ENCODE measurements at regions not wholly inside any gene's neighbourhood (a gene's known extent, or its start where the extent isn't known, plus 50 kb on each side); places are given as distances from the start of the nearest gene placed in this dataset.

- TF ChIP-seq TCF4 (CRISPR knock-in tag; IDR thresholded peaks at IDR 0.05; ENCODE audit: borderline replicate concordance) = no peak
- no peak for TF ChIP-seq PATZ1 (CRISPR knock-in tag; IDR thresholded peaks at IDR 0.05; ENCODE audit: borderline replicate concordance)
- no peak for TF ChIP-seq ZNF70 (CRISPR knock-in tag; IDR thresholded peaks at IDR 0.05)
- no peak for TF ChIP-seq OSR1 (CRISPR knock-in tag; IDR thresholded peaks at IDR 0.05)
- TF ChIP-seq ESRRG (CRISPR knock-in tag; IDR thresholded peaks at IDR 0.05) = no peak
- no peak for TF ChIP-seq ZFP3 (CRISPR knock-in tag; IDR thresholded peaks at IDR 0.05)
- TF ChIP-seq BACH2 (CRISPR knock-in tag; IDR thresholded peaks at IDR 0.05; ENCODE audit: borderline replicate concordance) = no peak
These were observed 86.6 kb upstream of the HNF1B start for GRCh38 chr17:37831492-37831891.
